HG02798 (cell line): ENCODE measurements at regions not wholly inside any gene's neighbourhood (a gene's known extent, or its start where the extent isn't known, plus 50 kb on each side); places are given as distances from the start of the nearest gene placed in this dataset.

ENCODE experiments used
- ATAC-seq: cut with Tn5 transposase; IDR thresholded peaks from one replicate; pipeline ENCODE4 v1.9.1; 2021; ENCODE audit warnings: mild to moderate bottlenecking; ENCODE audit not compliant: unreplicated experiment, poor library complexity

- no peak for ATAC-seq
Measured at GRCh38 chr20:24084281-24084680, 95.7 kb upstream of the GGTLC1 start.

DNA sequence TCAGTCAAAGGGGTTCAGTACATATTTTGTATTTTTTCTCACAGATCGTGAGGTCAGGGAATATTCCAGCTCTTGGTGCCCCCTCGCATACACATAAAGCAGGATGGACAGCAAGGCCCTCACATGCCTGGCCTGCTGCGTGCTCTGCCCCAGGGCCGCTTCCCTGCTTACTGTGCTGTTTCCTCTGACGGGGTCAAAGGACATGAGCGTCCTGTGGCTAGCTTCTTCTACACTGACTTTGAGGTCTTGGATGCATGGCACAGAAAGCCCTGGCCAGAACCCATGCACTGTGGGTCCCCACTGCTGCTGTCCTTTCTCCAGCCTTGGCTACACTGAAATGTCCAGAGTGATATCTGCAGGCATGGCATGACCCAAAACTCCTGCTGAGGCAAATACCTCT is 92.5 kb upstream of the GGTLC1 start:
- no peak for ATAC-seq

GRCh38 chr20:24079661-24080412 is 91.3 kb upstream of the GGTLC1 start:
- no peak for ATAC-seq

DNA sequence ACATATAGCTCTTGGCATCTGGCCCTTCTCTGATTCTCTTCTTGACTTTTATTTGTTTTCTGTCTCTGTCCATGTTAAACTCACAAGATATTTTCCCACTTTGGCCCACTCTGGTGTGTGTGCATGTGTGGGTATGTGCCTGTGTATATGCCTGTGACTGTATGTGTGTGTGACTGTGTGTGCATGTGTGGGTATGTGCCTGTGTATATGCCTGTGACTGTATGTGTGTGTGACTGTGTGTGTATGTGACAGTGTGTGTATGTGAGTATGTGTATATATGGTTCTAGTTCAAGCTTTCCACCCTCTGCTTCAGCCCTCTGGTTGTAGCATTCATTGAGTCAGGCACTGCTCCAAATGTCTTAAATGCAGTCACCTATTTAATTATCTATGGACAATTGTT is 88.6 kb upstream of the GGTLC1 start:
- no peak for ATAC-seq

GRCh38 chr20:24070679-24071078 is 82.1 kb upstream of the GGTLC1 start:
- ATAC-seq: no peak

DNA sequence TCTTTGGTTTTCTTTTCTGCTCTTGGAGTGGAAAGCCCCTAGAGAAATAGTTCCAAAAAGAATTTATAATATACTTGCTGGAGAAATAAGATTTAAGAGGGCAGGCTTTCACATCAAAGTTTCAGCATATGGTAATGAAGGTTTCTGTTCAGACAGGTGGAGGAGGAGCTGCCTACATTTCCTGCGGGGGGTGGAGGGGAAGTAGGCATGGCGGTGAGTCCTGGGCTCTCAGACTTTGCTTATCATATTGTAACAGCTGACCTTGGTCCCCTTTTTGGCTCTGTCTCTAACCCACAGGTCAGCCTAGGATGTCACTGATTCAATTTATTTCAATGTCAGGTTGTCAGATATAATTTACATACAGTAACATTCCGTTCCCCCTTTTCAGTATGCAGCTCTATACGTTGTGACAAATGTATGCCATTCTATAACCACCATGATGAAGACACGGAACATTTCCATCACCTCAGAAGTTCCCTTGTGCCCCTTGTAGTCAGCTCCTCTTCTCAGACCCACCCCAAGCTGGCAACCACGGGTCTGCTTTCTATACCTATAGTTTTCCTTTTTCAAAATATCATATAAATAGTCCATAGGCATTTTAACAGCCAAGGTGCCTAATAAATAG is 77.6 kb upstream of the GGTLC1 start:
- ATAC-seq: no peak

DNA sequence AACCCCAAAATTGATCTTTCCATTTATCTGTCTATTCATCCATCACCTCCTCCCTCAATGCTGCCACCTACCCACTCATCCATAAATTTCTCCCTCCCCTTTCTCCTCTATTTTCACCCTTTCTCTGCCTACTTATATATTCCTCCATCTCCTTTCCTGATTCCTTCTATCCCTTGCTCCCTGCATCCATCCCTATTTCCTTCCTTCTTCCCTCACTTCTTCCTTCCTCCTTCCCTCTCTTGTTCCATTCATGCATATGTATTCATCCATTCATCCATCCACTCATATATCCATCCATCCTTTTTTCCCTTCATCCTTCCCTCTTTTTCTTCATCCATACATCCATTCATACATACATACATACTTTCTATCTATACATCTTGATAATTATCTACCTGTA is 76.3 kb upstream of the GGTLC1 start:
- no peak for ATAC-seq

DNA sequence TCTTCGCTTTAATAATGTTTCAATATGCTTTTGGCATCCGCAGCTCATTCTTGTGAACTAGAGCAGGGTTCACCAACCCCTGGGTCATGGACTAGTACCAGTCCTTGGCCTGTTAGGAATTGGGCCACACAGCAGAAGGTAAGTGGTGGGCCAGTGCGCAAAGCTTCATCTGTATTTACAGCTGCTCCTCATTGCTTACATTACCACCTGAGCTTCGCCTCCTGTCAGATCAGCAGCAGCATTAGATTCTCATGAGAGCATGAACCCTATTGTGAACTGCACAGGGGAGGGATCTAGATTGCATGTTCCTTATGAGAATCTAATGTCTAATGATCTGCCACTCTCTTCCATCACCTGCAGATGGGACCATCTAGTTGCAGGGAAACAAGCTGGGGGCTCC is 75.5 kb upstream of the GGTLC1 start:
- no peak for ATAC-seq

GRCh38 chr20:24063100-24063499 is 74.5 kb upstream of the GGTLC1 start:
- no peak for ATAC-seq

DNA sequence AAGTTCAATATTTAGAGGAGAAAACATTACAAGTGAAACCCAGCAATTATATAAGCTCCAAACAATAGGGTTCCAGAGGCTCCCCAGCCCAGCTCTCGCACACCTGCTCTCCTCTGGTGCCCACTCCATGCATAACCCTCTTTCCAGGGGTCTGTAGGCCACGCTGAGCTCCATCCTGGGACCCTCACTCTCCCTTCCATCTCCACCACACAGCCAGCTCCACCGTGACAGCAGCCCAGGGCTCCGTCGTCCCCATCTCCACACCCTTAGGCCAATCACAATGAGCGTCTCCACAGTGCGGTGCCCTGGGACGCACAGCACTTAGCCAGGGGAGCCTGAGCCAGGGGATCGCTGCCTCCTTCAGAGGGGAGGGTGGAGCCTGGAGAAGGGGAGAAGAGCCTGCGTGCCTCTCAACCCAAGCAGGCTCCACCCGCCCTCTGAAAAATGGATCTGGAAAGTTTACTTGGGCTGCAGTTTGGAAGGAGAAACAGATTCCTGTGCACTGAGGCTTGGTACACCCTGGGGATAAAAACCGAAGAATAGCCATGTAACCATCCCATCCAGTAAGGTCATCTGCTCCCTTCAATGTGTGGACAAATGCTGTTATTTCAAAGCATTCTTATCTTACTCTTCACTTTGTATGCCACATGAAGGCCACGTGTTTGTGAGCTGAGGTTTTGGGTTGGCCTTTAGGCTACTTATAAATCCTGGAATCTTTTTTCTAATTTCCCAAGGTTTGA is 72.4 kb upstream of the GGTLC1 start:
- no peak for ATAC-seq

DNA sequence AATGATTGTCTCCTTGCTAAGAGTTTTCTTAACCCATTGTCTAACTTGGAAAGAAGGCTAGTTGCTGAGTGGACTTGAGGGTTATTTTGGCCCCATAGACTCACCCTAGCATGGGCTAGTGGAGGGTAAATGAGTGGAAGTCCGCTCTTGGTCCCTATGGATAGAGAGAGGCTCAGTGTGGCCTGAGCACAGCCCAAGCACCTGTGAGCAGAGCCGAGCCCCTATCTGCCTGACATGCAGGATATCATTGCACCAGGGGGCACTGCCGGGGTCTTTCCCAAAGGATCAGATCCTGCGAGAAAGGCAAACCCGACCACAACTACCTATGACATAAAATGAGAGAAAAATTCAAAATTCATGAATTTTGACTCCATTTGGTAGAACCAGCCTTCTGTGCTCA is 70.6 kb upstream of the GGTLC1 start:
- ATAC-seq: no peak

GRCh38 chr20:24056491-24056890 is 67.9 kb upstream of the GGTLC1 start:
- ATAC-seq: no peak

GRCh38 chr20:24052599-24053275 is 64.2 kb upstream of the GGTLC1 start:
- no peak for ATAC-seq

- ATAC-seq: no peak
Measured at GRCh38 chr20:24051160-24051559, 62.6 kb upstream of the GGTLC1 start.

DNA sequence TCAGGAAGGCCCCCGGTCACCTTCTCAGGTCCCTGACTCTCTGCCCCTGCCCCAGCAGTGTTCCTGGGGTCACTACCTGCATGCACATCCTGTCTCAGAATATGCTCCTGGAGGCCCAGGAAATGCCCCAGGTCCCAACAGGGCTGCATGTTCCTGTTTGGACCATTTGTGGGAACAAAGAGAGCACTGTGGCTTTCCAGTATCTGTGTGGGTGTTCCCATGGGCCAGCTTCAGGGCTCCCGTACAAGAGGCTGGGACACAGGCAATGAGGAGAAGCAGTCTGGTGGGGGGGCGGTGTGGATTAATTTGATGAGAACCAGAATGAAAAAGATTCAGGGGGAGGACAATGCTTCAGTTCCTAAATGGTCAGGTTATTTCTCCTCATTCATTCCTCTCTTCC is 61.5 kb upstream of the GGTLC1 start:
- no peak for ATAC-seq

DNA sequence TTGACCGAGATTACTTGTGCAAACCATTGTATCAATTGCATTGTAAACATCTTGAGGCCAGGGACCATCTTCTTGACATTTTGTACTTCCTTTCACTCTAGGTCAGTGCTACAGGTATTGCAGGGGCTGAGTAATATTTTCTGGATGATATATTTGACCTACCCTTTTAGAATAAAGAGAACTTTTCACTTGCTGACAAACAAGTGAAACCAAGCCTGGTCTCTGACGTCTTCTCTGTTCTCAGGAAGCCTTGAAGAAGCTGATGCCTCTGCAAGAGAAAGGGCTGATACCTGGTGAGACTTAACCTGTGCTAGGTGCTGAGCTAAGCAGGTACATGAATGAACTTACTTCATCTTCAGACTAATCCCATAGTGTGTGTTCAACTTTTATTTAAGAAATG is 60.5 kb upstream of the GGTLC1 start:
- ATAC-seq: no peak

DNA sequence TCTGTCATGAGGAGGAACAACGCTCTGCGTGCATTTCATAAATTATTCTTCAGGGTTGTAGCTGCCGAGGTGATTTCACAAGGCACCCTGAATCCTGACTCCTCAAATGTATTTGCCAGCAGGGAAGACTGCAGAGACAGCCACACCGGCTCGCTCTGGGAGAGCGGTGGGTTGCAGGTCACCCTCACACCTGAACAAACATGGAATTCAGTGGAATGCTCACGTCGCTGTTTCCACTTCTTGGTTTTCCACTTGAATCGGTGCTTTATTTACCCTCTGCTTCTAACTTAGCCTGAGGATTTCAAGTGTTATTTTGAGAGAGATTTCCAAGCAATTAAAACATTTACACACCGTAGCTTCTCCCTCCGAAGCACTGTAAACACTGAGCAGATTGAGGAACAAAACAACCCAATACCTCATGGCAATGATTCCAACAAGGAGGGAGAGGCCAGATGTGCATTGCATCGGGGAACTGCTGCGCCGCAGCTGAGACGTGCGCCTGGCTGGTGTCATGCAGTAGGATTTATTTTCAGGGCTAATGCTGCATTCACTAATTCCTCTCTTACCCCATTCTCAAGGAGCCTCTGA is 59.5 kb upstream of the GGTLC1 start:
- ATAC-seq: no peak

DNA sequence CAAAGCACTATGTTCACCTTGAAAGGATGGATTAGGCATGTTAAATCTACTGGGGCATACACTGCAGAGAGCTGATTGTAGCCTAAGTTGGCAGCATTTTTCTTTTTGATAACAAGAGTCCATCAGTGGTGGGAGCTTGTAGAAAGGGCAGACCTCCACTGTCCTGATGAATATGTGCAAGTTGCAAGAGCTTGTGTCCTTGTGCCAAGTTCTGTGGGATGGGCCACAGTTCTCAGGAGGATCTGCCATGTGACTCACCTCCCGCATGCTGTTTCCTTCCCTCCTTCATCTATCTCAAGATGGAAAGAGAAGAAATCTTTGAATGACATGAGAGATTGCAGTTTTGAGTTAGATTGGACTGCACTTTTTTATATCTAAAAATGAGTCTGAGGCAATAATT is 58.3 kb upstream of the GGTLC1 start:
- ATAC-seq: no peak

DNA sequence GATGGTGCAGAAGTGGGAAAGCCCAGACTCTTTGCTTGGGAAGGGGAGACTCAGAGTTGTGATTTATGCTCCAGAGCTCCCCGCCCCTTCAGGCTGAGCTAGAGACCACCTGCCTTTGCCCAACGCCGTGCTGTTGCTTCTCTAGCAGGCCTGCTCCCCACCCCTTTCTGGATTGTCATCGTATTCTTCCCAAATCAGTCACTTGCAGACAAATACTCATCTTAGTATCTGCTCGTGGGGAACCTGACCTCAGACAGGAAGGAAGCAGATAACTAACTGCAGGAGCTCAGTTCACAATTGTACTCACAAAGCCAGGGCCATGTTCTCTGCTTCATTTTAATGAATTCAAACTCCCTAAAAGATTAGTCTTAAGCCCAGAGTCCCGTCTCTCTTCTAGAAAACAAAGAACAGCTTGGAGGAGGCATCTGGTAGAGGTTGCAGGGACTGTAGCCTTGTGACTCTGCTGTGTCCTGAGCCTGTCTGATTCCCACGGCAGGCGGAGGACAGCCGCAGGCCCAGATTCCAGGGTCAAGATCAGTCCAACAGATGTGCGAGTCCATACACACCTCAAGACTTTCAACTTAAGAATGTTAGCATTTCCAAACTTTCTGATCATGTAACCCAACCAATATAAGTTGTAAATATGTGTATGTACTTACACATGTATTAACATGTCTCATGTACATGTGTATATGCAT is 57.2 kb upstream of the GGTLC1 start:
- ATAC-seq: no peak

GRCh38 chr20:24043294-24043693 is 54.7 kb upstream of the GGTLC1 start:
- ATAC-seq: no peak
